Gastroesophageal sphincter (tissue), 3 donors: ENCODE measurements at regions not wholly inside any gene's neighbourhood (a gene's known extent, or its start where the extent isn't known, plus 50 kb on each side); places are given as distances from the start of the nearest gene placed in this dataset.

Experiments
- EP300 ChIP-seq: sonication (generic); formaldehyde crosslinking; IDR thresholded peaks from one replicate; pipeline ENCODE4 v1.6.1; 2017; ENCODE audit warnings: antibody characterized with exemption, mild to moderate bottlenecking
- POLR2AphosphoS5 ChIP-seq: sonication (generic); formaldehyde crosslinking; IDR thresholded peaks from one replicate; pipeline ENCODE4 v1.6.1; 2017; ENCODE audit warnings: antibody characterized with exemption
- TF ChIP-seq, protein P1 (sequence below), 4 experiments: fragments of 200-600 bp in 2 of 4; fragments of 450-650 bp in 2 of 4; sonication (generic) in 1 of 4; IDR thresholded peaks; one replicate each; pipeline ENCODE4 v1.5.1; 2017 to 2019; ENCODE audit warnings: antibody characterized with exemption in 4 of 4, mild to moderate bottlenecking in 2 of 4, moderate library complexity in 2 of 4

- TF ChIP-seq, protein P1, sequence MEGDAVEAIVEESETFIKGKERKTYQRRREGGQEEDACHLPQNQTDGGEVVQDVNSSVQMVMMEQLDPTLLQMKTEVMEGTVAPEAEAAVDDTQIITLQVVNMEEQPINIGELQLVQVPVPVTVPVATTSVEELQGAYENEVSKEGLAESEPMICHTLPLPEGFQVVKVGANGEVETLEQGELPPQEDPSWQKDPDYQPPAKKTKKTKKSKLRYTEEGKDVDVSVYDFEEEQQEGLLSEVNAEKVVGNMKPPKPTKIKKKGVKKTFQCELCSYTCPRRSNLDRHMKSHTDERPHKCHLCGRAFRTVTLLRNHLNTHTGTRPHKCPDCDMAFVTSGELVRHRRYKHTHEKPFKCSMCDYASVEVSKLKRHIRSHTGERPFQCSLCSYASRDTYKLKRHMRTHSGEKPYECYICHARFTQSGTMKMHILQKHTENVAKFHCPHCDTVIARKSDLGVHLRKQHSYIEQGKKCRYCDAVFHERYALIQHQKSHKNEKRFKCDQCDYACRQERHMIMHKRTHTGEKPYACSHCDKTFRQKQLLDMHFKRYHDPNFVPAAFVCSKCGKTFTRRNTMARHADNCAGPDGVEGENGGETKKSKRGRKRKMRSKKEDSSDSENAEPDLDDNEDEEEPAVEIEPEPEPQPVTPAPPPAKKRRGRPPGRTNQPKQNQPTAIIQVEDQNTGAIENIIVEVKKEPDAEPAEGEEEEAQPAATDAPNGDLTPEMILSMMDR (IDR thresholded peaks at IDR 0.05) = no peak
- TF ChIP-seq POLR2AphosphoS5 = no peak
- no peak for TF ChIP-seq EP300
These were observed 268.0 kb upstream of the MVB12B start for GRCh38 chr9:126058591-126058990.
